Endothelial cell of umbilical vein (primary cell): ENCODE measurements at regions not wholly inside any gene's neighbourhood (a gene's known extent, or its start where the extent isn't known, plus 50 kb on each side); places are given as distances from the start of the nearest gene placed in this dataset.

Experiments
- BruUV-seq: library from RNA; stranded (reverse); fragments of 400-500 nt; replicated peaks from 2 replicates; lab custom pipeline; 2021; lab: Mats Ljungman, UMichigan
- CTCF ChIA-PET: fragments of 300-600, 350-600 bp; sonication (Branson Sonifier 250); formaldehyde crosslinking; loops from one replicate; lab custom pipeline; 2021; ENCODE audit warnings: antibody characterized with exemption, inconsistent platforms; lab: Charles Lee
- POLR2A ChIA-PET: fragments of 300-600, 350-600 bp; sonication (Branson Sonifier 250); formaldehyde crosslinking; loops from one replicate; lab custom pipeline; 2021; ENCODE audit warnings: antibody characterized with exemption, inconsistent platforms; lab: Charles Lee
- DNase-seq: peaks from one replicate; pipeline ENCODE4 v3.0.0-alpha.2; 2011; ENCODE audit warnings: low read depth, low spot score
- FAIRE-seq: peaks from 2 replicates; lab custom pipeline; 2011; peaks lifted over from hg19 to GRCh38; lab: Jason Lieb, UNC
- H2AFZ ChIP-seq: 2 replicates; pipeline ENCODE4 v1.6.0; 2012; ENCODE audit warnings: low read depth, low read length, control low read depth, inconsistent platforms
- H3K27ac ChIP-seq: 2 replicates; pipeline ENCODE4 v1.5.1; 2011; ENCODE audit warnings: low read depth, mild to moderate bottlenecking, control low read depth, low read length, moderate library complexity; ENCODE audit not compliant: insufficient read depth
- H3K27me3 ChIP-seq, 2 experiments: 2 replicates each; pipeline versions ENCODE4 v1.6.0 to v1.6.1; 2011; ENCODE audit warnings: low read length in 2 of 2, mixed read lengths in 1 of 2; ENCODE audit not compliant: control insufficient read depth in 2 of 2, insufficient read depth in 2 of 2
- H3K36me3 ChIP-seq, 2 experiments: 2 replicates in 1 of 2; 3 replicates in 1 of 2; pipeline ENCODE4 v1.5.1; 2011; ENCODE audit warnings: low read length in 2 of 2, mild to moderate bottlenecking in 1 of 2, moderate library complexity in 1 of 2; ENCODE audit not compliant: control insufficient read depth in 2 of 2, insufficient read depth in 2 of 2; ENCODE audit errors: extremely low read depth in 1 of 2
- H3K4me1 ChIP-seq: 3 replicates; pipeline ENCODE4 v1.5.1; 2011; ENCODE audit warnings: mild to moderate bottlenecking, low read length; ENCODE audit not compliant: control insufficient read depth, insufficient read depth; ENCODE audit errors: extremely low read depth
- H3K4me2 ChIP-seq: 2 replicates; pipeline ENCODE4 v1.6.1; 2011; ENCODE audit warnings: low read length, control low read depth, mixed read lengths; ENCODE audit not compliant: insufficient read depth
- H3K4me3 ChIP-seq, 3 experiments: fragments of 200-600 bp in 1 of 3; sonication (generic), shearing (Covaris generic) in 1 of 3; replicated peaks in 1 of 3; 2 replicates each; pipeline ENCODE4 v1.5.1; 2011 to 2016; ENCODE audit warnings: control low read depth in 3 of 3, low read length in 3 of 3, mild to moderate bottlenecking in 2 of 3, inconsistent platforms in 1 of 3, low read depth in 1 of 3, moderate library complexity in 1 of 3; ENCODE audit not compliant: insufficient read depth in 1 of 3
- H3K79me2 ChIP-seq: 2 replicates; pipeline ENCODE4 v1.6.0; 2012; ENCODE audit warnings: low read length, inconsistent platforms; ENCODE audit not compliant: control insufficient read depth, insufficient read depth
- H3K9ac ChIP-seq: replicated peaks from 2 replicates; pipeline ENCODE3; 2011; ENCODE audit warnings: low read length, control low read depth; ENCODE audit not compliant: insufficient read depth; ENCODE audit errors: extremely low read depth
- H3K9me1 ChIP-seq: replicated peaks from 3 replicates; pipeline ENCODE4 v1.6.0; 2011; ENCODE audit warnings: mild to moderate bottlenecking, low read length; ENCODE audit not compliant: control insufficient read depth, insufficient read depth; ENCODE audit errors: extremely low read depth
- H3K9me3 ChIP-seq: replicated peaks from 2 replicates; pipeline ENCODE4 v1.5.1; 2012; ENCODE audit warnings: low read length, inconsistent platforms; ENCODE audit not compliant: control insufficient read depth, insufficient read depth
- H4K20me1 ChIP-seq: replicated peaks from 2 replicates; pipeline ENCODE3; 2011; ENCODE audit warnings: mild to moderate bottlenecking, low read length; ENCODE audit not compliant: control insufficient read depth, insufficient read depth; ENCODE audit errors: extremely low read depth
- EZH2 ChIP-seq: IDR thresholded peaks from 2 replicates; pipeline ENCODE4 v1.6.1; 2012; ENCODE audit warnings: borderline replicate concordance, low read depth, mild to moderate bottlenecking, moderate library complexity, low read length, inconsistent platforms; ENCODE audit not compliant: severe bottlenecking
- FOS ChIP-seq: IDR thresholded peaks from 2 replicates; pipeline ENCODE4 v1.6.1; 2011; ENCODE audit warnings: mild to moderate bottlenecking, low read length, moderate library complexity, borderline replicate concordance; ENCODE audit not compliant: insufficient read depth
- GATA2 ChIP-seq: IDR thresholded peaks from 2 replicates; pipeline ENCODE4 v1.7.0; 2011; ENCODE audit warnings: low read depth, mild to moderate bottlenecking, moderate library complexity, mixed read lengths, low read length; ENCODE audit not compliant: insufficient read length, insufficient read depth
- JUN ChIP-seq: IDR thresholded peaks from 2 replicates; pipeline ENCODE4 v1.6.1; 2011; ENCODE audit warnings: borderline replicate concordance, low read depth; ENCODE audit not compliant: insufficient read length, insufficient read depth
- MYC ChIP-seq: IDR thresholded peaks from one replicate; pipeline ENCODE4 v1.6.1; 2011; ENCODE audit warnings: mild to moderate bottlenecking, low read depth, low read length
- POLR2A ChIP-seq: IDR thresholded peaks from 2 replicates; pipeline ENCODE4 v1.6.1; 2012; ENCODE audit warnings: low read depth, mild to moderate bottlenecking, control low read depth, low read length
- POLR2AphosphoS5 ChIP-seq: IDR thresholded peaks from 2 replicates; pipeline ENCODE4 v1.6.1; 2012; ENCODE audit warnings: low read depth, mild to moderate bottlenecking, control low read depth, low read length, moderate library complexity; ENCODE audit not compliant: insufficient read depth
- dilution Hi-C: fragments of 300-500 bp; cut with MboI; formaldehyde crosslinking; loops from one replicate; pipeline ENCODE4 v1.15.0; 2019; ENCODE audit warnings: low sequenced_read_pairs; ENCODE audit not compliant: extremely low pct_ligation_motif_present
- intact Hi-C: fragments of 100-400 bp; cut with micrococcal nuclease; formaldehyde crosslinking; loops from one replicate; pipeline ENCODE4 v1.10.0; 2022
- TF ChIP-seq, protein P1 (sequence below), 2 donors: IDR thresholded peaks; 1 replicate in 1 of 2; 2 replicates in 1 of 2; pipeline ENCODE4 v1.5.1; 2011; ENCODE audit warnings: low read length in 2 of 2, mild to moderate bottlenecking in 2 of 2, moderate library complexity in 2 of 2, control low read depth in 1 of 2, inconsistent platforms in 1 of 2, low read depth in 1 of 2; ENCODE audit not compliant: insufficient read depth in 1 of 2; ENCODE audit errors: extremely low read depth in 1 of 2
- TF ChIP-seq, protein P2 (sequence below): IDR thresholded peaks from 2 replicates; pipeline ENCODE4 v1.6.1; 2011; ENCODE audit not compliant: insufficient read depth, insufficient read length

DNA sequence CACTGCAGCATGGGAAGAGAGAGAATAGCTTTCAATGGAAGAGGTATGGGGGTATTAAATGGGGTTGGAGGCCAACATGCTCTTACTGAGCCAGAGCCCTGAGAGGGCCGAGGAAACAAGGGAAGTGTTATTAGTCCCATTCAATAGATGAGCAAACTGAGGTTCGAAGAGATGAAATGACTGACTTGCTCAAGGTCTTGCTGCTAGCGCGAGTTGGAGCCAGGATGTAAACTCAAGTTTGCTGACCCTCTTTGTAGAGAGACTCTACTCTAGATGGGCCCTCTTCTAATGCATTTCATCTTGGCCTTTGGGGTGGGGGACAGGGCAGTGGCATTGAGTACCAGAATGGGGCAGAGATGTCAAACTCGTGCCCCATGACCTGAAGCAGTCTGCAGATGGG is 319.5 kb downstream of the RPS6KC1 start:
- Histone ChIP-seq H3K4me3 (no peak overlapping the region), H3K36me3 (no peaks in the 10 kb centered on the region), H2AFZ (no peak overlapping the region), H3K27ac (no peak overlapping the region), H4K20me1 (no peaks in the 10 kb centered on the region), H3K4me1 (no peaks in the 10 kb centered on the region), H3K4me2 (no peak overlapping the region), H3K27me3 (peaks cover 0 to 2% of the 10 kb centered on the region in 2 experiments), H3K9me1 (no peaks in the 10 kb centered on the region), H3K9ac (no peak overlapping the region), H3K79me2 (no peaks in the 10 kb centered on the region), H3K9me3 (no peaks in the 10 kb centered on the region)
- intact Hi-C loops (loop anchor here (5.0 kb wide), 1 partner anchor 248 kb away; no protein-coding TSS in a partner anchor), dilution Hi-C loops (no loop called here)
- FAIRE-seq (no peak), DNase-seq (no peak)
- ChIA-PET POLR2A (no interaction called here), CTCF (no interaction called here)
- TF ChIP-seq EZH2 (no peak), FOS (no peak)
- no TSS peak for BruUV-seq

DNA sequence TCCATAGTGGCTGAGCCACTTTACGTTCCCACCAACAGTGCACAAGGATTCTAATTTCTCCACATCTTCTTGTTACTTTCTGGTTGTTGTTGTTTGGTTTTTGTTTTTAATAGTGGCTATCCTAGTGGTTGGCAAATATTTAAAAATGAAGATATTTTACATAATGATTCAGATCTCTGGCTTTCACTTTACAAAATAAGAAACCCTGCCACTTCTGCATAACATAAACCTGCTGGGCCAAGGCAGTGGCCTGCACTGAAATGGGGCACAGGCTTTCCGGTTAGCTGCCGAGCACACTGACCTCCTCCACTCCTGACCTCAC is 320.4 kb downstream of the RPS6KC1 start:
- Histone ChIP-seq H3K9ac (no peak overlapping the region), H3K36me3 (no peaks in the 10 kb centered on the region), H3K4me3 (no peak overlapping the region), H3K4me1 (no peaks in the 10 kb centered on the region), H3K4me2 (no peak overlapping the region), H3K9me1 (no peaks in the 10 kb centered on the region), H2AFZ (no peak overlapping the region), H3K27ac (no peak overlapping the region), H3K9me3 (no peaks in the 10 kb centered on the region), H3K79me2 (no peaks in the 10 kb centered on the region), H4K20me1 (no peaks in the 10 kb centered on the region), H3K27me3 (peaks cover 0 to 2% of the 10 kb centered on the region in 2 experiments)
- BruUV-seq: no TSS peak
- DNase-seq (no peak), FAIRE-seq (no peak)
- ChIA-PET POLR2A (no interaction called here), CTCF (interaction anchor here (3.5 kb wide), 1 partner anchor 752 kb away, joined by 36 read pairs; no protein-coding TSS in a partner anchor)
- intact Hi-C loops (loop anchor here (5.0 kb wide), 1 partner anchor 249 kb away; no protein-coding TSS in a partner anchor), dilution Hi-C loops (no loop called here)
- no peak for TF ChIP-seq POLR2AphosphoS5
- no peak for TF ChIP-seq JUN
- no peak for TF ChIP-seq FOS
- no peak for TF ChIP-seq MYC
- TF ChIP-seq POLR2A: no peak
- no peak for TF ChIP-seq EZH2
- TF ChIP-seq, protein P1, sequence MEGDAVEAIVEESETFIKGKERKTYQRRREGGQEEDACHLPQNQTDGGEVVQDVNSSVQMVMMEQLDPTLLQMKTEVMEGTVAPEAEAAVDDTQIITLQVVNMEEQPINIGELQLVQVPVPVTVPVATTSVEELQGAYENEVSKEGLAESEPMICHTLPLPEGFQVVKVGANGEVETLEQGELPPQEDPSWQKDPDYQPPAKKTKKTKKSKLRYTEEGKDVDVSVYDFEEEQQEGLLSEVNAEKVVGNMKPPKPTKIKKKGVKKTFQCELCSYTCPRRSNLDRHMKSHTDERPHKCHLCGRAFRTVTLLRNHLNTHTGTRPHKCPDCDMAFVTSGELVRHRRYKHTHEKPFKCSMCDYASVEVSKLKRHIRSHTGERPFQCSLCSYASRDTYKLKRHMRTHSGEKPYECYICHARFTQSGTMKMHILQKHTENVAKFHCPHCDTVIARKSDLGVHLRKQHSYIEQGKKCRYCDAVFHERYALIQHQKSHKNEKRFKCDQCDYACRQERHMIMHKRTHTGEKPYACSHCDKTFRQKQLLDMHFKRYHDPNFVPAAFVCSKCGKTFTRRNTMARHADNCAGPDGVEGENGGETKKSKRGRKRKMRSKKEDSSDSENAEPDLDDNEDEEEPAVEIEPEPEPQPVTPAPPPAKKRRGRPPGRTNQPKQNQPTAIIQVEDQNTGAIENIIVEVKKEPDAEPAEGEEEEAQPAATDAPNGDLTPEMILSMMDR (IDR thresholded peaks at IDR 0.05; ENCODE audit: extremely low read depth in 1 of 2, insufficient read depth in 1 of 2, low read depth in 1 of 2, low read length in 2 of 2): no peak
- TF ChIP-seq, protein P2, sequence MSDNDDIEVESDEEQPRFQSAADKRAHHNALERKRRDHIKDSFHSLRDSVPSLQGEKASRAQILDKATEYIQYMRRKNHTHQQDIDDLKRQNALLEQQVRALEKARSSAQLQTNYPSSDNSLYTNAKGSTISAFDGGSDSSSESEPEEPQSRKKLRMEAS: no peak
- no peak for TF ChIP-seq GATA2
